ENCODE measurements at regions not wholly inside any gene's neighbourhood (a gene's known extent, or its start where the extent isn't known, plus 50 kb on each side); places are given as distances from the start of the nearest gene placed in this dataset.

- TF ChIP-seq, protein P1, sequence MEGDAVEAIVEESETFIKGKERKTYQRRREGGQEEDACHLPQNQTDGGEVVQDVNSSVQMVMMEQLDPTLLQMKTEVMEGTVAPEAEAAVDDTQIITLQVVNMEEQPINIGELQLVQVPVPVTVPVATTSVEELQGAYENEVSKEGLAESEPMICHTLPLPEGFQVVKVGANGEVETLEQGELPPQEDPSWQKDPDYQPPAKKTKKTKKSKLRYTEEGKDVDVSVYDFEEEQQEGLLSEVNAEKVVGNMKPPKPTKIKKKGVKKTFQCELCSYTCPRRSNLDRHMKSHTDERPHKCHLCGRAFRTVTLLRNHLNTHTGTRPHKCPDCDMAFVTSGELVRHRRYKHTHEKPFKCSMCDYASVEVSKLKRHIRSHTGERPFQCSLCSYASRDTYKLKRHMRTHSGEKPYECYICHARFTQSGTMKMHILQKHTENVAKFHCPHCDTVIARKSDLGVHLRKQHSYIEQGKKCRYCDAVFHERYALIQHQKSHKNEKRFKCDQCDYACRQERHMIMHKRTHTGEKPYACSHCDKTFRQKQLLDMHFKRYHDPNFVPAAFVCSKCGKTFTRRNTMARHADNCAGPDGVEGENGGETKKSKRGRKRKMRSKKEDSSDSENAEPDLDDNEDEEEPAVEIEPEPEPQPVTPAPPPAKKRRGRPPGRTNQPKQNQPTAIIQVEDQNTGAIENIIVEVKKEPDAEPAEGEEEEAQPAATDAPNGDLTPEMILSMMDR (IDR thresholded peaks at IDR 0.05) = peak in 2 of 4 experiments; percentile 30 to 34
- TF ChIP-seq POLR2AphosphoS5 (IDR thresholded peaks at IDR 0.05) = no peak
These were observed 152.9 kb upstream of the MOCS2 start for GRCh38 chr5:53262348-53262970.

Data from prostate gland (tissue), 2 donors.